GM18867 (cell line): ENCODE measurements at regions not wholly inside any gene's neighbourhood (a gene's known extent, or its start where the extent isn't known, plus 50 kb on each side); places are given as distances from the start of the nearest gene placed in this dataset.

Experiments
- ATAC-seq: cut with Tn5 transposase; IDR thresholded peaks from one replicate; pipeline ENCODE4 v1.9.1; 2021; ENCODE audit warnings: mild to moderate bottlenecking, moderate library complexity; ENCODE audit not compliant: unreplicated experiment

- no peak for ATAC-seq
Observed at GRCh38 chr11:106451228-106451922, 373.9 kb downstream of the AASDHPPT start.

GRCh38 chr11:106456647-106457046 lies 379.2 kb downstream of the AASDHPPT start:
- ATAC-seq: no peak

DNA sequence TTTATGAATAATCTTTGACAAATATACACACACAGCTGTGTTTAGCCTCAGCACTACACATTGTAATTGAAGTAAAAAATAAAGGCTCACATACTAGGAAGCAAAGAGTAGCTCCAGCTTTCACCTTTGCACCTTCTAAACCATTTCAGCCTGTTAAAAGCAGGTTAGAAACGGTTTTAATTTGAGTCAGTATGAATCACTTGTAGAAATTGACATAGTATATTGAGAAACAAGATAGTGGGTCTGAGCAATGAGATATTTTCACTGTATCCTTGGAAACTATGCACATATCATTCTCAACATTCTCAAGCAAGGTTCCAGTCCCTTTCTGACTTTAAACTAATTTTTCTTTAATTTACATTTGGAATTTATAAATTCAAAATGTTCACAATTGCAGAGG lies 380.3 kb downstream of the AASDHPPT start:
- no peak for ATAC-seq

DNA sequence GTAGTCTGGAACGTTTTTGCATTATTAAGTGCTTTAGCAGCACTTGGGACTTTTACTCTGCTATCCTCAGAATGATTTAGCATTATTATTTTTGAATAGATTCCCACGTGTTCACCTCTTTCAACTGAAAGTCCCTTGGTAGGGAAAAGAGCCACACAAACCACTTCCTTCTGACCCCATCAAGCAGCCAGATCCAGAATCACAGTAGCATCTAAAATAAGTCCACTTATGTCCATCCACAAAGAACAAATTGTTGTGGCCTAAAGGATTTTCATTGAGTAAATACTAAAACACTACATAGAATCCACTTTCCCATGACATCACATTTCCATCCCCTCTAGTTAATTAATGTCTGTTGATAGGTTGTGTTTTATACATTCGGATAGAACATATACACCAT lies 381.7 kb downstream of the AASDHPPT start:
- ATAC-seq: no peak

GRCh38 chr11:106461148-106461691 lies 383.8 kb downstream of the AASDHPPT start:
- ATAC-seq: no peak

DNA sequence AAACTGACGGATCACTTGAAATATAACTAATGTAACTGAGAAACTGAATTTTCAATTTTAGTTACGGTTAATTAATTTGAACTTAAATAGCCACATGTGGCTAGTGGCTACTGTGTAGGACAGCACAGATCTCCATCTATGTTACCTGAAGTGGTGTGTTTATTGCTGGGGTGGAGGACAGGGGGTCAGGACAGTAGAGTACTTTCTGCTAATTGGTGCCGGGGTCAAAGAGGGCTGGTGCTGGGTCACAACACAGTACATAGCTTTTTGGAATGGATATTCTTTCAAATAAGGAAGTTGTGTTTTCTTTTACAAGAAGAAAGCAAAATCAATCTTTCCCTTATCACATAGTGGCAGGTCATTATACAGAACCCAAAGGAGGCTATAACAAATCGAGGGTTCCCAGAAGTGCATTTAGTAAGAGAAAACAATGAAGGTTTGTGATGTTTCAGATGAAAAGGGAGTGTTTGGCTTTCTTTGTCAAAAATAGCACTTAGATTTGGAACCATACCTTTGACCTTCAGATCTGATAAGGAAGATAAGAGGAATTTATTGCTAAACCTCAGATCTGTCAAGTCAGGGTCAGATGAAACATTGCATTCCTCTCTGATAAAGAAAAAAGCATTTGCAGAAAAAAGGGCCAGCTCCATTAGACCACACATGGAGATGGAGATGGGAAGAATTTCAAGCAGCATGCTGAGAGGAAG lies 384.5 kb downstream of the AASDHPPT start:
- ATAC-seq: no peak

DNA sequence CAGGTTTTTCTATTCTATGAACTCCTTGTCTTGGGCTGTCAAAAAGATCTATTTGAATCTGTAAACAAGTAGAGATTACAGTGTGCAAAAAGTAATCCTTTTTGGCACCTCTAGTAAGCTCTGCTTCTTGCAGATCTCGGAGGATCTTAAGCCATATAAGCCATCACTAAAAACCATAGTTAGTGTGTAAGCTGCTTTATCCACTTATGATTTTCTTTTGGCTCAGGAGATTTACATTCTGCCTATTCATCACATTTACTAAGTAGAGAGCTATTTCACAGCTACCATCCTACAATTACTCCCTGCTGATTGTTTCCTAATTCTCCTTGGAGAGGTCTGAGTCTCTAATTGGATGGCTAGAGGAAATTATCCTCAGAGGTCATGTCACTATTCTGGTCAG lies 385.7 kb downstream of the AASDHPPT start:
- no peak for ATAC-seq

- no peak for ATAC-seq
Observed at GRCh38 chr11:106463796-106464201, 386.3 kb downstream of the AASDHPPT start.

GRCh38 chr11:106464728-106465127 lies 387.3 kb downstream of the AASDHPPT start:
- no peak for ATAC-seq

GRCh38 chr11:106466521-106467080 lies 389.1 kb downstream of the AASDHPPT start:
- no peak for ATAC-seq

DNA sequence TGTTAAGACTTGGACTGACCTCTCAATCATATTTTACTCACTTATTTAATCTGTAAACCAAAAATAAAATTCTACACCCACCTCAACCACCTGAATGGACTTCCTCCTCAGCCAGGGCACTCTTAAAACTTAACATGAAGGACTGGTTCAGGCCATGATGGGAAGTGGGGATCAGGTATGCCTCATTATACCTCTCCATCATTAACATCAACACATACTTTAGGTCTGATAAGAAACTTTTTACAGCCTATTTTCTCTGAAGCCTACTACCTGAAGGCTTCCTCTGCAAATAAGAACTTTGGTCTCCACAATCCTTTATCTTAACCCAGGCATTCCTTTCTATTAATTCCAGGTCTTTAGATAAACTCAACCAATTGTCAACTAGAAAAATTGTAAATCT lies 390.0 kb downstream of the AASDHPPT start:
- ATAC-seq: no peak

- ATAC-seq: no peak
Observed at GRCh38 chr11:106468086-106468485, 390.6 kb downstream of the AASDHPPT start.

GRCh38 chr11:106468531-106468930 lies 391.1 kb downstream of the AASDHPPT start:
- ATAC-seq: no peak

DNA sequence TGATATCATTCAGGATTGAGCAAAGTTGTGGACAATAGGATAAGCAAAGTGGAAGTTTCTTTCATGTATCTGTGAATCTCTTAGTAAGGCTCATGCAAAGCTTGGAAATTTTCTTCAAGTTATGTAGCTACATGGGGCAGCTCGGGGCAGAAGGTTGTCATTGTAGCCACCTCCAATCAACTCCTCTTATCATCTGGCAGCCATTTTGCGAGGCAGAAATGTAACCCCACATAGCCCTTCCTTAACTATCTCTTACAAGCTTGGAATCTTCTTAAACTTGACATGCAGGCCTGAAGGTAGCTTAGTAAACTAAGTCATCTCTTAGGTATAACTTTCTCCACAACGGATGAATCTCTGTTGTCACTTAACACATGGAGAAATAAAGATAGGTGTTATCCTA lies 392.8 kb downstream of the AASDHPPT start:
- no peak for ATAC-seq

GRCh38 chr11:106471276-106471675 lies 393.8 kb downstream of the AASDHPPT start:
- no peak for ATAC-seq

- no peak for ATAC-seq
Observed at GRCh38 chr11:106473089-106473722, 395.7 kb downstream of the AASDHPPT start.

GRCh38 chr11:106474274-106474673 lies 396.8 kb downstream of the AASDHPPT start:
- ATAC-seq: no peak

DNA sequence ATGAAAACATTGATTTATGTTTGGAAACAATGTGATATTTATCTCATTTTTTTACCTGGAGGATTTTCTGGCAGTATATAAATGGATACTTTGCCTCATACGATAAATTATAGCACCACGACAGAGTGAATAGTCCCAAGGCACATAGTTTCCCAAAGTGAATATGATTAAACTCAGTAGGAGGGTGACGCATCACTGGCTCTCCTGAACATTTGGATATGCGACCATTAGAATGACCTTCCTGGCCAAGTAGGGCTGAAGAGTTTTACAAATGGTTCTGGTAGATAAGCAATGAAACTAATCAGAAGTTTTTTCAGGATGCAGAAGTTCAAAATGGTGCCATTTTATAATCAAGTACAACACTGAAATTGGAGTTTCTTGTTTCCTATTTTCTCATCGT lies 397.7 kb downstream of the AASDHPPT start:
- ATAC-seq: no peak

DNA sequence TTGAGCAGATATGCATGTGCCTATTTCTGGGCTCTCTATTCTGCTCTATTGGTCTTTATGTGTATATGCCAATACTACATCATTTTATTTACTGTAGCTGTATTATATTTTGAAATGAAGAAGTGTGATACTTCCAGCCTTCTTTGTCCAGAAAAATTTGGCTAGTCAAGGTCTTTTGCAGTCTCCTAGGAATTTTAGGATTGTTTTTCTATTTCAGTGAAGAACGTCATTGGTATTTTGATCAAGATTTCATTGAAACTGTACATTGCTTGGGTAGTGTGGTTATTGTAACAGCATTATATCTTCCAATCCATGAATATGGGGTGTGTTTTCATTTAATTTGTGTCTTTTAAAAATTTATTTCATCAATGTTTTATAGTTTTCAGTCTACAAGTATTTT lies 400.3 kb downstream of the AASDHPPT start:
- ATAC-seq: no peak

GRCh38 chr11:106479646-106480045 lies 402.2 kb downstream of the AASDHPPT start:
- no peak for ATAC-seq

GRCh38 chr11:106480581-106481190 lies 403.2 kb downstream of the AASDHPPT start:
- no peak for ATAC-seq
